Mesenchymal stem cell (in vitro differentiated cells and primary cell): ENCODE measurements at regions not wholly inside any gene's neighbourhood (a gene's known extent, or its start where the extent isn't known, plus 50 kb on each side); places are given as distances from the start of the nearest gene placed in this dataset.

Experiments
- DNase-seq: peaks from one replicate; pipeline ENCODE4 v3.0.0-alpha.2; 2013
- H2AFZ ChIP-seq: one replicate; pipeline ENCODE4 v1.6.1; 2013; ENCODE audit warnings: low read depth, mild to moderate bottlenecking, control low read depth, inconsistent platforms, low read length, moderate library complexity
- H2AK5ac ChIP-seq: 2 replicates; pipeline ENCODE4 v1.6.1; 2013; ENCODE audit warnings: low read length, moderate library complexity, mild to moderate bottlenecking, inconsistent platforms; ENCODE audit not compliant: severe bottlenecking
- H2BK120ac ChIP-seq: one replicate; pipeline ENCODE4 v1.6.1; 2013; ENCODE audit warnings: low read depth, mild to moderate bottlenecking, inconsistent platforms, low read length, moderate library complexity
- H2BK12ac ChIP-seq, 2 experiments: one replicate each; pipeline ENCODE4 v1.6.1; 2013; ENCODE audit warnings: inconsistent platforms in 2 of 2, low read length in 2 of 2, mild to moderate bottlenecking in 2 of 2, moderate library complexity in 2 of 2, control low read depth in 1 of 2
- H2BK15ac ChIP-seq: one replicate; pipeline ENCODE4 v1.6.1; 2013; ENCODE audit warnings: mild to moderate bottlenecking, low read depth, inconsistent platforms; ENCODE audit not compliant: poor library complexity, severe bottlenecking
- H2BK5ac ChIP-seq: 2 replicates; pipeline ENCODE4 v1.6.1; 2013; ENCODE audit warnings: low read depth, mild to moderate bottlenecking, low read length, control low read depth, inconsistent platforms; ENCODE audit not compliant: poor library complexity, severe bottlenecking
- H3K14ac ChIP-seq, 2 experiments: one replicate each; pipeline ENCODE4 v1.6.1; 2013; ENCODE audit warnings: inconsistent platforms in 2 of 2, low read length in 2 of 2, control low read depth in 1 of 2, mild to moderate bottlenecking in 1 of 2, moderate library complexity in 1 of 2
- H3K18ac ChIP-seq, 2 experiments: one replicate each; pipeline ENCODE4 v1.6.1; 2013; ENCODE audit warnings: inconsistent platforms in 2 of 2, low read length in 2 of 2, control low read depth in 1 of 2, low read depth in 1 of 2, mild to moderate bottlenecking in 1 of 2
- H3K23ac ChIP-seq, 2 experiments: one replicate each; pipeline ENCODE4 v1.6.1; 2013; ENCODE audit warnings: inconsistent platforms in 2 of 2, low read length in 2 of 2, mild to moderate bottlenecking in 2 of 2, moderate library complexity in 2 of 2, control low read depth in 1 of 2
- H3K27ac ChIP-seq: 2 replicates; pipeline ENCODE4 v1.5.1; 2013; ENCODE audit warnings: mild to moderate bottlenecking, moderate library complexity, low read length, control low read depth, inconsistent platforms; ENCODE audit not compliant: poor library complexity, severe bottlenecking
- H3K27me3 ChIP-seq, 2 experiments: 2 replicates each; pipeline versions ENCODE4 v1.6.1 to v1.7.0; 2013; ENCODE audit warnings: low read length in 2 of 2, mild to moderate bottlenecking in 2 of 2, moderate library complexity in 2 of 2, control low read depth in 1 of 2, inconsistent platforms in 1 of 2; ENCODE audit not compliant: control insufficient read depth in 1 of 2, insufficient read depth in 1 of 2
- H3K36me3 ChIP-seq, 2 experiments: 2 replicates each; pipeline versions ENCODE4 v1.6.1 to v1.7.0; 2013; ENCODE audit warnings: low read length in 2 of 2, control low read depth in 1 of 2, inconsistent platforms in 1 of 2, low read depth in 1 of 2, mild to moderate bottlenecking in 1 of 2; ENCODE audit not compliant: insufficient read depth in 2 of 2, control insufficient read depth in 1 of 2
- H3K4ac ChIP-seq, 2 experiments: one replicate each; pipeline ENCODE4 v1.6.1; 2013; ENCODE audit warnings: inconsistent platforms in 2 of 2, low read length in 2 of 2, mild to moderate bottlenecking in 2 of 2, moderate library complexity in 2 of 2, control low read depth in 1 of 2, low read depth in 1 of 2
- H3K4me1 ChIP-seq: 2 replicates; pipeline ENCODE4 v1.6.1; 2013; ENCODE audit warnings: low read depth, low read length, control low read depth; ENCODE audit not compliant: control insufficient read depth, insufficient read depth
- H3K4me2 ChIP-seq: 2 replicates; pipeline ENCODE4 v1.6.1; 2013; ENCODE audit warnings: low read length, mild to moderate bottlenecking, inconsistent platforms; ENCODE audit not compliant: poor library complexity, severe bottlenecking
- H3K4me3 ChIP-seq, 2 experiments: 2 replicates each; pipeline versions ENCODE4 v1.5.1 to v1.7.0; 2013; ENCODE audit warnings: low read length in 2 of 2, mild to moderate bottlenecking in 2 of 2, control low read depth in 1 of 2, low read depth in 1 of 2; ENCODE audit not compliant: insufficient read depth in 1 of 2
- H3K79me1 ChIP-seq: replicated peaks from 2 replicates; pipeline ENCODE4 v1.6.1; 2013; ENCODE audit warnings: mild to moderate bottlenecking, control low read depth, low read length, inconsistent platforms; ENCODE audit not compliant: poor library complexity, severe bottlenecking
- H3K9ac ChIP-seq: 2 replicates; pipeline ENCODE4 v1.7.0; 2013; ENCODE audit warnings: mild to moderate bottlenecking, low read length, moderate library complexity
- H3K9me3 ChIP-seq: 2 replicates; pipeline ENCODE4 v1.7.0; 2013; ENCODE audit warnings: mild to moderate bottlenecking, low read length; ENCODE audit not compliant: control insufficient read depth
- H4K8ac ChIP-seq: one replicate; pipeline ENCODE4 v1.6.1; 2013; ENCODE audit warnings: inconsistent platforms, mild to moderate bottlenecking, low read length, moderate library complexity
- H4K91ac ChIP-seq: one replicate; pipeline ENCODE4 v1.6.1; 2013; ENCODE audit warnings: mild to moderate bottlenecking, low read length, inconsistent platforms
- WGBS: methylation state at CpG from one replicate; pipeline ENCODE4 v1.1.7; 2013; ENCODE audit warnings: mixed read lengths; 5-methylcytosine and 5-hydroxymethylcytosine counted together

- H3K79me1 ChIP-seq: no peaks in the 10 kb centered on the region
- H2BK15ac ChIP-seq: no peak overlapping the region
- no peak overlapping the region for H2BK12ac ChIP-seq
- H3K36me3 ChIP-seq: no peaks in the 10 kb centered on the region
- no peaks in the 10 kb centered on the region for H3K9me3 ChIP-seq
- WGBS: 100% methylated on average over 1 of the region's 2 CpGs
- H2AFZ ChIP-seq: no peak overlapping the region
- no peak overlapping the region for H3K27ac ChIP-seq
- no peak overlapping the region for H2AK5ac ChIP-seq
- H3K4ac ChIP-seq: no peak overlapping the region
- no peak overlapping the region for H2BK5ac ChIP-seq
- no peak overlapping the region for H3K18ac ChIP-seq
- no peaks in the 10 kb centered on the region for H3K27me3 ChIP-seq
- no peak overlapping the region for H2BK120ac ChIP-seq
- peaks cover 3% of the 10 kb centered on the region for H3K4me1 ChIP-seq
- no peak for DNase-seq
- H3K23ac ChIP-seq: no peak overlapping the region
- H3K4me3 ChIP-seq: no peak overlapping the region
- no peak overlapping the region for H3K14ac ChIP-seq
- no peak overlapping the region for H3K4me2 ChIP-seq
- no peak overlapping the region for H4K91ac ChIP-seq
- no peak overlapping the region for H3K9ac ChIP-seq
- H4K8ac ChIP-seq: no peak overlapping the region
Measured at GRCh38 chr2:167381349-167381748, 493.1 kb downstream of the XIRP2 start.

GRCh38 chr2:167380555-167380954 lies 492.3 kb downstream of the XIRP2 start:
- H4K8ac ChIP-seq: no peak overlapping the region
- H3K4me1 ChIP-seq: peaks cover 3% of the 10 kb centered on the region
- H2BK120ac ChIP-seq: no peak overlapping the region
- H3K4me2 ChIP-seq: no peak overlapping the region
- H3K4me3 ChIP-seq: no peak overlapping the region
- no peak overlapping the region for H3K14ac ChIP-seq
- H2AFZ ChIP-seq: no peak overlapping the region
- H4K91ac ChIP-seq: no peak overlapping the region
- no peak overlapping the region for H2BK12ac ChIP-seq
- no peaks in the 10 kb centered on the region for H3K9me3 ChIP-seq
- WGBS: 33% methylated on average over 2 of the region's 4 CpGs
- H2AK5ac ChIP-seq: no peak overlapping the region
- no peak overlapping the region for H3K27ac ChIP-seq
- H2BK5ac ChIP-seq: no peak overlapping the region
- no peak overlapping the region for H3K23ac ChIP-seq
- H3K18ac ChIP-seq: no peak overlapping the region
- no peaks in the 10 kb centered on the region for H3K27me3 ChIP-seq
- H3K79me1 ChIP-seq: no peaks in the 10 kb centered on the region
- H2BK15ac ChIP-seq: no peak overlapping the region
- peak; percentile 5 for DNase-seq
- no peak overlapping the region for H3K9ac ChIP-seq
- H3K36me3 ChIP-seq: no peaks in the 10 kb centered on the region
- H3K4ac ChIP-seq: no peak overlapping the region

- Histone ChIP-seq H2BK12ac (no peak overlapping the region), H3K14ac (no peak overlapping the region), H3K79me1 (no peaks in the 10 kb centered on the region), H2BK120ac (no peak overlapping the region), H2AFZ (no peak overlapping the region), H3K27me3 (no peaks in the 10 kb centered on the region), H3K27ac (no peak overlapping the region), H2BK5ac (no peak overlapping the region), H2AK5ac (no peak overlapping the region), H3K18ac (peak overlapping the region in 1 of 2 experiments; percentile 51), H4K91ac (no peak overlapping the region), H3K4ac (no peak overlapping the region), H3K36me3 (no peaks in the 10 kb centered on the region), H3K9ac (no peak overlapping the region), H4K8ac (no peak overlapping the region), H3K4me1 (peaks cover 3% of the 10 kb centered on the region), H3K4me2 (no peak overlapping the region), H3K4me3 (no peak overlapping the region), H3K9me3 (no peaks in the 10 kb centered on the region), H3K23ac (no peak overlapping the region), H2BK15ac (no peak overlapping the region)
- WGBS: 98% methylated on average over 2 of the region's 2 CpGs
- no peak for DNase-seq
Measured at GRCh38 chr2:167380094-167380493, 491.8 kb downstream of the XIRP2 start.

- DNase-seq: no peak
- H2BK120ac ChIP-seq: no peak overlapping the region
- no peak overlapping the region for H2BK15ac ChIP-seq
- peaks cover 10% of the 10 kb centered on the region for H3K9me3 ChIP-seq
- H2BK12ac ChIP-seq: no peak overlapping the region
- H4K91ac ChIP-seq: no peak overlapping the region
- H3K9ac ChIP-seq: no peak overlapping the region
- WGBS: 95% methylated on average over 1 of the region's 1 CpG
- no peak overlapping the region for H3K23ac ChIP-seq
- no peak overlapping the region for H2BK5ac ChIP-seq
- no peak overlapping the region for H4K8ac ChIP-seq
- no peaks in the 10 kb centered on the region for H3K27me3 ChIP-seq
- H2AFZ ChIP-seq: no peak overlapping the region
- H3K36me3 ChIP-seq: no peaks in the 10 kb centered on the region
- no peak overlapping the region for H3K14ac ChIP-seq
- no peak overlapping the region for H3K4ac ChIP-seq
- no peaks in the 10 kb centered on the region for H3K4me1 ChIP-seq
- H3K79me1 ChIP-seq: no peaks in the 10 kb centered on the region
- H2AK5ac ChIP-seq: no peak overlapping the region
- H3K18ac ChIP-seq: no peak overlapping the region
- H3K27ac ChIP-seq: no peak overlapping the region
- no peak overlapping the region for H3K4me2 ChIP-seq
- no peak overlapping the region for H3K4me3 ChIP-seq
Measured at GRCh38 chr2:167369083-167369482, 480.8 kb downstream of the XIRP2 start.
